IPS-NIHi11 (cell line): ENCODE measurements at regions not wholly inside any gene's neighbourhood (a gene's known extent, or its start where the extent isn't known, plus 50 kb on each side); places are given as distances from the start of the nearest gene placed in this dataset.
A peak's percentile ranks its signal among the peaks of the same experiment; 100 is the strongest.
"Not testable (repeated sequence)": the region's sequence is repeated elsewhere in the genome, so short reads cannot be mapped to it uniquely, and the experiment has no call there.

ENCODE experiments used
- DNase-seq: peaks from one replicate; pipeline ENCODE4 v3.0.0; 2012; ENCODE audit warnings: mixed read lengths, low spot score

DNA sequence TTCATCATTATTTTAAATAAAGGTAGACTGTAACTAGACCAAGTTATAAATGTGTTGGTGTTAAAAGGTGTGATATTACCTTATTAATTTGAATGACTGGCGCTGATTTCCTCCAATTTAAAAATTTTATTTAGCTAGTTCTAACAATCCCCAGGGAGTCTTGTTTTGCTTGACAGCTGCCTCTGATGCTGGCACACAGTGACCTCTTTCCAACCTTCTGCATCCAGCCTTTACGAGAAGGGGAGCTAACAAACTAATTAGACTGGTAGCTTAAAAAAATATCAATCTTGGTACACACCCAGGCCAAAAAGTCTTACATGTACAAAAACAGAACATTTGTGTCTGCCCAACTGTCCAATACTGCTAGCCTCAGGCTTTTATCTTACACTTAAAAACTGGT, 51.8 kb upstream of the ENPEP start:
- no peak for DNase-seq

GRCh38 chr4:110418641-110419040, 57.3 kb upstream of the ENPEP start:
- peak; percentile 40 for DNase-seq

DNA sequence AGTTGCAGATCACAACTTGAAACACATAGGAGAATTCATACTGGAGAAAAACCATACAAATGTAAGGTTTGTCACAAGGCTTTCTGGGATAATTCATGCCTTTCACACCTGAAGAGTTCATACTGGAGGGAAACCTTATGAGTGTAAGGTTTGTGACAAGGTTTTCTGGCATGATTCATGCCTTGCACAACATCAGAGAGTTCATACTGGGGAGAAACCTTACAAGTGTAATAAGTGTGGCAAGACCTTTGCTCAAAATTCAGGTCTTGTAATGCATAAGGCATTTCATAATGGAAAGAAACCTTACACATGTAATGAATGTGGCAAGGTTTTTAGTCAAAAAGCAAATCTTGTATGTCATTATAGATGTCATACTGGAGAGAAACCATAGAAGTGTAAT, 58.8 kb upstream of the ENPEP start:
- no peak for DNase-seq

- no peak for DNase-seq
Measured at GRCh38 chr4:110415478-110415877, 60.5 kb upstream of the ENPEP start.

GRCh38 chr4:110415041-110415440, 60.9 kb upstream of the ENPEP start:
- DNase-seq = no peak

- no peak for DNase-seq
Measured at GRCh38 chr4:110414561-110414920, 61.4 kb upstream of the ENPEP start.

DNA sequence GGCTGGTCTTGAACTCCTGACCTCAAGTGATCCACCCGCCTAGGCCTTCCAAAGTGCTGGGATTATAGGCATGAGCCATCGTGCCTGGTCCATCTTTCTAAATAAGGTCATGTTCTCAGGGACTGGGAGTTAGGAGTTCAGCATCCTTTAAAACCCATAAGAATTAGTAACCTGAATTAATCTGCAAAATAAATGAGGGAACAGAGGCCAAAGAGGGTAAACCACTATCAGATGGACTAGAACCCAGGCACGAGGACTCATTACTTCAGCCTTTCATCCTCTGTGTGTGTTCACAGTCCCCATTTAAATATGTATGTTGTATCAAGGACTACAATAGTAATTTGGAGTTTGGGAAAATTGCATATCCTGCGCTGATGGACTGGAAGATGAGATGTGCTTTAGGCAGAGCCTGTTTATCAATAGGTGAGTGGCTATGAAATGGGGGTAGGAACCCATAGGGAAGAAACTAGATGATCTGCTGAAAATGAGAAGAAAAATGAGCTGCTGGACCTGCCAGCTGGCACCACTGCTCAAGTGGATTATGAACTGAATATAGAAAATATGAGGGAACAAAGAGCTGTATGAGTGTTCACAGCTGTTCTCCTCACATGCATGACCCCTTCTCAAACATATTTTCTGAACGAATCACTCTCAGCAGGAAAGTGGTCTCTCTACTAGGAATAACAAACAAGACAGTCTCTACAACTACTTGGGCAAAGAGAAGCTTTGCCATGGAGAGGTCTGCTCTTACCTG, 62.0 kb upstream of the ENPEP start:
- DNase-seq = not testable (repeated sequence)

DNA sequence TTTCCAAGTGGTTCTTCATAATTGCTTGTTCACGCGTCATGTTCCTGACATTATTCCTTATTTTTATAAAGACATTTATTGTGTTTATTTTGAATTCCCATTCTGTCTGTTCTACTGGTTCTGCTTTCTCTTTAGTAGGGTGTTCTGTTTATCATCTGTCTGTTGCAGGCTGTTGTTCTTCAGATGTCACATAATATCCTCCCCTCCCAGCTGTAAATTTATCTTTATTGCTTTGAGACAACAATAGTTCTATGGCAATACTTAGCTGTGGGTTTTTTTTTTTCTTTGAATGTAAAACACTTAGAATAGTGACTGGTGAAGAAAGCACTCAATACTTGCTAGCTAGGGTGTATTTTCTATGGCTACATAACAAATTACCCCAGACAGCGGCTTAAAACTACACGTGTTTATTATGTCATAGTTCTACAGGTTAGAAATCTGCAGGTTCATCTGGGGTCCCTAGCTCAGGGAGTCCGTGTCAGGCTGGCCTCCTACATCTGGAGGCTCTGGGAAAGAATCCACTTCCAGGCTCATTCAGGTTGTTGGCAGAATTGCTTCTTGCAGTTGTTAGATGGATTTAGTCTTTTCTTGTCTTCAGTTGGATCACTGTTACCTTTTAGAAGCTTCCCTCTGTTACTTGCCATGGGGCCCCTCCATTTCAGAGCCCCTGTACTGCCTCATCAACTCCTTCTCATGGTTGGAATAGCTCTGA, 63.4 kb upstream of the ENPEP start:
- DNase-seq = no peak

GRCh38 chr4:110411574-110412011, 64.4 kb upstream of the ENPEP start:
- peak; percentile 77 for DNase-seq

GRCh38 chr4:110410853-110411573, 64.9 kb upstream of the ENPEP start:
- DNase-seq = not testable (repeated sequence)

DNA sequence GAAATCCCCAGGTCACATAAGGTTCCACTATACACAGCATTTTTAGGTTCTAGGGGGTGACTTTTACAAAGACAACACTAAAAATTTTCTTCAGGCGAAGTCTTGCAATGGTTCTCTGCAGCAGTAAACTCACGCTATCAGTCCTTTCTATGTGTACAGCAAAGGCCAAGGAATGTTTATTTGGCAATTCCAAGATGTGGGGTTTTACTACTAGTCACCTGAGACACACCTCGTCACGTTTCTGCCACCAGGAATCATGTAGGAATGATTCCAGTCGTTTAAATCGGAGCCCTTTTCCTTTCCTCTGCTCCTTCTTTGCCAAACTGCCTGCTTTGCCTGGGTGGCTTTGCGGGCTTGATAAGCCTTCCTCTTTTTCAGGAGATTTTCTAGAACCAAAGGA, 75.9 kb upstream of the ENPEP start:
- DNase-seq = no peak

DNA sequence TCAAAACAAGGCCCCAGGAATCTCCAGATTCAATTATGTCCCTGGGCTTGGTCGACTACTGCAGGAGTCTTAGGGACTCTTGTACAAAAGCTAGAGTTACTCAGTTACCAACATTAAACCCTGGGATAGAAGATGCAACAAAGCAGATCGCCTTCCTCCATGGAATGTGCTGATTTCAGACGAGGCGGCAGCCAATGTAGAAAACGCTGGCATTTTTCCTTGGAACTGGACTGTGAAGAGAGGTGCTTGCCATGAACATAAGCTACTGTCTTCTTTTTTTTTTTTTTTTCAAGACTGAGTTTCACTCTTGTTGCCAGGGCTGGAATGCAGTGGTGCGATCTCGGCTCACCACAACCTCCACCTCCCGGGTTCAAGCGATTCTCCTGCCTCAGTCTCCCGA, 76.9 kb upstream of the ENPEP start:
- DNase-seq = not testable (repeated sequence)

DNA sequence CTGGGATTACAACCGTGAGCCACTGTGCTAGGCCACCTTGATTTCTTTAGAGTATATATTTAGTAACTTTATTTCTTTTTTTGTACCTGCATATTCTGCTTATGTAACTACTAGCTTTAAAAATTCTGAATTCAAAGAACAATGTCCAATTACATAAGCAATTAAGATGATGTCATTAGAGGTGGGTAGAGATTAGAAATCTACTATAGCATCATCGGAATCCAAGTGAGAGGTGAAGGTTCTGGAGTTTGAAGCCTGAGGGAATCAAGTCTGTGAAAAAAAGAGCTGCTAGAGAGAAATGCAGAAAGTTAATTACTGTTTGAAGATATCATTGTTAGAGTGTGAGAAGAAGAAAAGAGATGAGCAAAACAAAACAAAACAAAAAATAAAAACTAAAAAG, 79.0 kb upstream of the ENPEP start:
- no peak for DNase-seq

DNA sequence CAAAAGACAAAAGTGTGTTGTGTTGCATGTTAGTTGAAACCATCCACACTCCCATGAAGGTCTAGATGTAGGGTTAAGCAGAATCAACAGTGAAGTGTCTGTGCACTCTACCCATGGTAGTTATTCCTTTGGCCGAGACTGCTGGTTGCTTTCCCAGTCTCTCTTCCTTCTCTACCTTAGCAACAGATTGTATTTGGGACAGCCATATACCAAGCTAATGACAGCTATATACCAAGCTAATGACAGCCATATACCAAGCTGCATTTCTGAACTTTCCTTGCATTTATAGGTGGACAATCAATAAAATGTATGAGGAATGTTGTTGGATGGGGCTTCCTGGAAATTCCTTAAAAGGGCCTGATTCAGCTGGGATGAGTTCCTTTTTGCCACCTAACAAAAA, 80.5 kb upstream of the ENPEP start:
- DNase-seq = no peak

GRCh38 chr4:110394871-110395270, 81.1 kb upstream of the ENPEP start:
- DNase-seq = no peak

- DNase-seq = no peak
Measured at GRCh38 chr4:110381784-110382183, 94.2 kb upstream of the ENPEP start.

DNA sequence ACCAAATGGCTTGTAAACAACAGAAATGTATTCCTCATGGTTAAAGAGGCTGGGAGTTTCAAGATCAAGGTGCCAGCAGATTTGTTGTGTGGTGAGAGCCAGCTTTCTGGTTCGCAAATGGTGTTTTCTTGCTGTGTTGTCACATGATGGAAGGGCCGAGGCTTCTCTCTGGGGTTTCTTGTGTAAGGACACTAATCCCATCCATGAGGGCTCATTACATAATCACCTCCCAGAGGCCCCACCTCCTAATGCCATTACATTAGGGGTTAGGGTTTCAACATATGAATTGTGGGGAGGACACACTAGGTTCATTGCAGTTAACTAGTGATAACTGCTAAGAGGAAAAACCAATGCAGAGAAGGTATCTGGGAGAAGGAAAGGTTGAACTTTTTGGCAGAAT, 103.5 kb upstream of the ENPEP start:
- no peak for DNase-seq

- no peak for DNase-seq
Measured at GRCh38 chr4:110371016-110371770, 104.8 kb upstream of the ENPEP start.

GRCh38 chr4:110368409-110368808, 107.5 kb upstream of the ENPEP start:
- no peak for DNase-seq

DNA sequence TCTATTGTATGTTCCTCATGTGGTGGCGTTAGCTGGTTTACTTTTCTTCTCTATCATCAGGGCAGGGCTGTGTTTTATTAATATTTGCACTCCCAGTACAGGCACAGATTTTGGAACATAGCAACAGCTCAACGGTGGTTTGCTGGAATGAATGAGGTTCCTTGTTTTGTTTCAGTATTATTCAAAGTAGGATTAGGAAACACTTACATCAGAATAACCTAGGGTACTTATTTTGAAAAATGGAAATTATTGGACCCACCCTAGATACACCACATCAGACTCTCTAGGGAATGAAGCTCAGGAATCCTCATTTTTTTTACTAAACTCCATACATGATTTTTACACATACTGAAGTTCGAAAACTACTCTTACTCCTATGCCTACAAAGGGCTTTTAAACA, 108.8 kb upstream of the ENPEP start:
- no peak for DNase-seq

- no peak for DNase-seq
Measured at GRCh38 chr4:110365761-110366160, 110.2 kb upstream of the ENPEP start.

GRCh38 chr4:110364911-110365520, 110.9 kb upstream of the ENPEP start:
- no peak for DNase-seq
